AG09309 (cell line): ENCODE measurements at regions not wholly inside any gene's neighbourhood (a gene's known extent, or its start where the extent isn't known, plus 50 kb on each side); places are given as distances from the start of the nearest gene placed in this dataset.
"Not testable (repeated sequence)": the region's sequence is repeated elsewhere in the genome, so short reads cannot be mapped to it uniquely, and the experiment has no call there.

ENCODE experiments used
- DNase-seq: peaks from one replicate; pipeline ENCODE4 v3.0.0-alpha.2; 2010; ENCODE audit warnings: low read depth
- H3K4me3 ChIP-seq: 2 replicates; pipeline ENCODE4 v1.5.1; 2011; ENCODE audit warnings: mild to moderate bottlenecking, low read depth, low read length, moderate library complexity; ENCODE audit not compliant: control insufficient read depth
- CTCF ChIP-seq: IDR thresholded peaks from 2 replicates; pipeline ENCODE4 v1.5.1; 2011; ENCODE audit warnings: mild to moderate bottlenecking, low read depth, low read length, inconsistent platforms; ENCODE audit not compliant: insufficient read depth, control insufficient read depth; ENCODE audit errors: missing control alignments

- no peak for TF ChIP-seq CTCF
- no peak overlapping the region for H3K4me3 ChIP-seq
Measured at GRCh38 chr9:117938896-117939295, 234.7 kb downstream of the TLR4 start.

GRCh38 chr9:117944750-117945149 is 240.5 kb downstream of the TLR4 start:
- DNase-seq, H3K4me3 ChIP-seq: not testable (repeated sequence)

More at GRCh38 chr9:117938896-117939295, 234.7 kb downstream of the TLR4 start:
- no peak for DNase-seq

- DNase-seq, result no peak
- no peak overlapping the region for H3K4me3 ChIP-seq
- no peak for TF ChIP-seq CTCF
Measured at GRCh38 chr9:117945286-117945685, 241.1 kb downstream of the TLR4 start.

GRCh38 chr9:117951127-117951526 is 246.9 kb downstream of the TLR4 start:
- DNase-seq, result no peak
- TF ChIP-seq CTCF, result no peak
- H3K4me3 ChIP-seq, result no peak overlapping the region

- no peak for TF ChIP-seq CTCF
- no peak for DNase-seq
- no peak overlapping the region for H3K4me3 ChIP-seq
Measured at GRCh38 chr9:117952581-117952980, 248.4 kb downstream of the TLR4 start.

- no peak for TF ChIP-seq CTCF
- no peak for DNase-seq
Measured at GRCh38 chr9:117957267-117957666, 253.1 kb downstream of the TLR4 start.

GRCh38 chr9:117958726-117959125 is 254.5 kb downstream of the TLR4 start:
- TF ChIP-seq CTCF, result no peak
- DNase-seq, result no peak
- no peak overlapping the region for H3K4me3 ChIP-seq

More at GRCh38 chr9:117957267-117957666, 253.1 kb downstream of the TLR4 start:
- H3K4me3 ChIP-seq, result no peak overlapping the region
